ENCODE measurements at regions not wholly inside any gene's neighbourhood (a gene's known extent, or its start where the extent isn't known, plus 50 kb on each side); places are given as distances from the start of the nearest gene placed in this dataset.
"Not testable (repeated sequence)": the region's sequence is repeated elsewhere in the genome, so short reads cannot be mapped to it uniquely, and the experiment has no call there.

- no peak for DNase-seq (ENCODE audit: low read depth in 3 of 3)
Measured at GRCh38 chr1:199784138-199784895, 243.2 kb upstream of the NR5A2 start.

- DNase-seq (ENCODE audit: low read depth in 3 of 3), result no peak
Measured at GRCh38 chr1:199786695-199787094, 240.8 kb upstream of the NR5A2 start.

GRCh38 chr1:199789141-199789540 lies 238.4 kb upstream of the NR5A2 start:
- no peak for DNase-seq (ENCODE audit: low read depth in 3 of 3)

- no peak for DNase-seq (ENCODE audit: low read depth in 3 of 3)
Measured at GRCh38 chr1:199791495-199791894, 236.0 kb upstream of the NR5A2 start.

GRCh38 chr1:199792874-199793273 lies 234.6 kb upstream of the NR5A2 start:
- no peak for DNase-seq (ENCODE audit: low read depth in 3 of 3)

GRCh38 chr1:199794105-199794863 lies 233.2 kb upstream of the NR5A2 start:
- no peak for DNase-seq (ENCODE audit: low read depth in 3 of 3)

- no peak for DNase-seq (ENCODE audit: low read depth in 3 of 3)
Measured at GRCh38 chr1:199799116-199799515, 228.4 kb upstream of the NR5A2 start.

- DNase-seq (ENCODE audit: low read depth in 3 of 3), result no peak
Measured at GRCh38 chr1:199804526-199804925, 223.0 kb upstream of the NR5A2 start.

- DNase-seq (ENCODE audit: low read depth in 3 of 3), result no peak
Measured at GRCh38 chr1:199808110-199808870, 219.2 kb upstream of the NR5A2 start.

GRCh38 chr1:199809311-199809710 lies 218.2 kb upstream of the NR5A2 start:
- no peak for DNase-seq (ENCODE audit: low read depth in 3 of 3)

- DNase-seq (ENCODE audit: low read depth in 3 of 3), result no peak
Measured at GRCh38 chr1:199811163-199811562, 216.3 kb upstream of the NR5A2 start.

- DNase-seq (ENCODE audit: low read depth in 3 of 3), result no peak
Measured at GRCh38 chr1:199813198-199813597, 214.3 kb upstream of the NR5A2 start.

- DNase-seq (ENCODE audit: low read depth in 3 of 3), result no peak
Measured at GRCh38 chr1:199815947-199816346, 211.6 kb upstream of the NR5A2 start.

- DNase-seq (ENCODE audit: low read depth in 3 of 3), result no peak
Measured at GRCh38 chr1:199817266-199817665, 210.2 kb upstream of the NR5A2 start.

- no peak for DNase-seq (ENCODE audit: low read depth in 3 of 3)
Measured at GRCh38 chr1:199821029-199821779, 206.3 kb upstream of the NR5A2 start.

GRCh38 chr1:199832451-199832850 lies 195.1 kb upstream of the NR5A2 start:
- DNase-seq (ENCODE audit: low read depth in 3 of 3), result no peak

- DNase-seq (ENCODE audit: low read depth in 3 of 3), result no peak
Measured at GRCh38 chr1:199834711-199835110, 192.8 kb upstream of the NR5A2 start.

GRCh38 chr1:199836430-199836829 lies 191.1 kb upstream of the NR5A2 start:
- no peak for DNase-seq (ENCODE audit: low read depth in 3 of 3)

GRCh38 chr1:199837321-199837720 lies 190.2 kb upstream of the NR5A2 start:
- no peak for DNase-seq (ENCODE audit: low read depth in 3 of 3)

- DNase-seq (ENCODE audit: low read depth in 3 of 3), result not testable (repeated sequence)
Measured at GRCh38 chr1:199839608-199840007, 187.9 kb upstream of the NR5A2 start.

GRCh38 chr1:199843096-199843495 lies 184.4 kb upstream of the NR5A2 start:
- DNase-seq (ENCODE audit: low read depth in 3 of 3), result not testable (repeated sequence)

GRCh38 chr1:199843861-199844260 lies 183.6 kb upstream of the NR5A2 start:
- no peak for DNase-seq (ENCODE audit: low read depth in 3 of 3)

Data from stimulated activated CD4-positive, alpha-beta T cell treated with anti-CD3 and anti-CD28 coated beads, TNF-alpha, amount 100 ng/mL, for 4 hours (primary cell).